Naive thymus-derived CD4-positive, alpha-beta T cell (primary cell): ENCODE measurements at regions not wholly inside any gene's neighbourhood (a gene's known extent, or its start where the extent isn't known, plus 50 kb on each side); places are given as distances from the start of the nearest gene placed in this dataset.

Source experiments
- ATAC-seq: fragments of 150-1000 bp; cut with Tn5 transposase; 2 replicates; pipeline ENCODE4 v1.10.0; 2021; ENCODE audit warnings: mild to moderate bottlenecking, moderate library complexity
- CTCF ChIA-PET: fragments of 350-600 bp; sonication (Branson Sonifier 250); formaldehyde crosslinking; loops from one replicate; lab custom pipeline; 2021; ENCODE audit warnings: antibody characterized with exemption; lab: Charles Lee
- POLR2A ChIA-PET: fragments of 350-600 bp; sonication (Branson Sonifier 250); formaldehyde crosslinking; loops from one replicate; lab custom pipeline; 2021; ENCODE audit warnings: antibody characterized with exemption, inconsistent platforms; lab: Charles Lee
- DNase-seq, 9 donors: peaks; one replicate each; pipeline versions ENCODE4 v3.0.0 to v3.0.0-alpha.2; 2020 to 2022; ENCODE audit warnings: mixed read lengths in 1 of 9
- H3K27ac ChIP-seq: one replicate; pipeline ENCODE4 v1.7.0; 2013; ENCODE audit warnings: mild to moderate bottlenecking, low read depth, low read length, moderate library complexity
- H3K27me3 ChIP-seq, 2 donors: one replicate each; pipeline ENCODE4 v1.7.0; 2013; ENCODE audit warnings: low read length in 2 of 2, mild to moderate bottlenecking in 2 of 2, moderate library complexity in 2 of 2; ENCODE audit not compliant: control insufficient read depth in 2 of 2, insufficient read depth in 2 of 2
- H3K36me3 ChIP-seq, 3 experiments: 1 replicate in 2 of 3; 2 replicates in 1 of 3; pipeline ENCODE4 v1.7.0; 2013; ENCODE audit warnings: low read length in 3 of 3, mild to moderate bottlenecking in 3 of 3, moderate library complexity in 1 of 3; ENCODE audit not compliant: insufficient read depth in 3 of 3, control insufficient read depth in 2 of 3
- H3K4me1 ChIP-seq, 2 donors: one replicate each; pipeline ENCODE4 v1.7.0; 2013; ENCODE audit warnings: low read length in 2 of 2, mild to moderate bottlenecking in 2 of 2, moderate library complexity in 1 of 2; ENCODE audit not compliant: control insufficient read depth in 2 of 2, insufficient read depth in 2 of 2
- H3K4me3 ChIP-seq: 2 replicates; pipeline ENCODE4 v1.7.0; 2013; ENCODE audit warnings: mild to moderate bottlenecking, low read length
- H3K9me3 ChIP-seq, 3 experiments: 1 replicate in 2 of 3; 2 replicates in 1 of 3; pipeline ENCODE4 v1.7.0; 2013; ENCODE audit warnings: low read length in 3 of 3; ENCODE audit not compliant: control insufficient read depth in 2 of 3
- H3K27ac Mint-ChIP-seq, 9 donors: one replicate each; pipeline ENCODE4 v1.8.0; 2020 to 2022; ENCODE audit warnings: mixed read lengths in 9 of 9, mild to moderate bottlenecking in 8 of 9, moderate library complexity in 5 of 9, inconsistent platforms in 2 of 9
- H3K27me3 Mint-ChIP-seq, 5 donors: one replicate each; pipeline ENCODE4 v1.8.0; 2021 to 2022; ENCODE audit warnings: mixed read lengths in 5 of 5, mild to moderate bottlenecking in 1 of 5
- H3K36me3 Mint-ChIP-seq, 5 donors: one replicate each; pipeline ENCODE4 v1.8.0; 2020 to 2022; ENCODE audit warnings: mixed read lengths in 5 of 5, mild to moderate bottlenecking in 3 of 5, inconsistent platforms in 1 of 5
- H3K4me1 Mint-ChIP-seq, 7 donors: one replicate each; pipeline ENCODE4 v1.8.0; 2020 to 2022; ENCODE audit warnings: mixed read lengths in 7 of 7, mild to moderate bottlenecking in 3 of 7, inconsistent platforms in 1 of 7
- H3K4me3 Mint-ChIP-seq, 10 donors: one replicate each; pipeline ENCODE4 v1.8.0; 2020 to 2022; ENCODE audit warnings: mild to moderate bottlenecking in 10 of 10, mixed read lengths in 10 of 10, moderate library complexity in 6 of 10, inconsistent platforms in 2 of 10
- H3K9me3 Mint-ChIP-seq, 11 donors: one replicate each; pipeline ENCODE4 v1.8.0; 2020 to 2022; ENCODE audit warnings: mixed read lengths in 11 of 11, mild to moderate bottlenecking in 4 of 11, inconsistent platforms in 1 of 11, moderate library complexity in 1 of 11
- intact Hi-C, 2 donors: fragments of 100-400 bp; cut with micrococcal nuclease; formaldehyde crosslinking; loops; one replicate each; pipeline ENCODE4 v1.15.1; 2023

- DNase-seq (no peak), ATAC-seq (no peak)
- H3K9me3 ChIP-seq = no peaks in the 10 kb centered on the region
- intact Hi-C loops = no loop called here
- H3K36me3 ChIP-seq = no peaks in the 10 kb centered on the region
- no peak overlapping the region for H3K4me3 ChIP-seq
- no peaks in the 10 kb centered on the region for H3K27me3 ChIP-seq
- ChIA-PET CTCF (no interaction called here), POLR2A (no interaction called here)
- Mint-ChIP-seq H3K9me3 (peaks cover 0 to 13% (median 7%) of the 10 kb centered on the region in 11 donors), H3K27me3 (no peaks in the 10 kb centered on the region), H3K4me3 (no peak overlapping the region), H3K27ac (no peak overlapping the region), H3K4me1 (no peaks in the 10 kb centered on the region), H3K36me3 (no peaks in the 10 kb centered on the region)
- no peaks in the 10 kb centered on the region for H3K4me1 ChIP-seq
- no peak overlapping the region for H3K27ac ChIP-seq
Measured at GRCh38 chr2:228798458-228799207, 472.5 kb downstream of the PID1 start.

GRCh38 chr2:228796386-228796785, 474.7 kb downstream of the PID1 start:
- no peaks in the 10 kb centered on the region for H3K4me1 Mint-ChIP-seq
- CTCF ChIA-PET = no interaction called here
- H3K9me3 Mint-ChIP-seq = peaks cover 2 to 19% (median 9%) of the 10 kb centered on the region in 11 donors

GRCh38 chr2:228793116-228793515, 478.0 kb downstream of the PID1 start:
- no peaks in the 10 kb centered on the region for H3K4me1 Mint-ChIP-seq
- no peaks in the 10 kb centered on the region for H3K9me3 ChIP-seq
- peaks cover 0 to 4% (median 0%) of the 10 kb centered on the region in 5 donors for H3K36me3 Mint-ChIP-seq
- no peak overlapping the region for H3K4me3 Mint-ChIP-seq
- ChIA-PET POLR2A (no interaction called here), CTCF (no interaction called here)
- no peaks in the 10 kb centered on the region for H3K27me3 Mint-ChIP-seq
- H3K9me3 Mint-ChIP-seq = peaks cover 2 to 21% (median 5%) of the 10 kb centered on the region in 11 donors
- DNase-seq = no peak
- H3K27ac ChIP-seq = no peak overlapping the region
- no peak overlapping the region for H3K27ac Mint-ChIP-seq
- intact Hi-C loops = no loop called here
- no peaks in the 10 kb centered on the region for H3K4me1 ChIP-seq
- H3K27me3 ChIP-seq = no peaks in the 10 kb centered on the region
- no peak for ATAC-seq
- no peaks in the 10 kb centered on the region for H3K36me3 ChIP-seq
- no peak overlapping the region for H3K4me3 ChIP-seq

More at GRCh38 chr2:228796386-228796785, 474.7 kb downstream of the PID1 start:
- intact Hi-C loops = no loop called here
- Mint-ChIP-seq H3K4me3 (no peak overlapping the region), H3K36me3 (peaks cover 0 to 4% (median 0%) of the 10 kb centered on the region in 5 donors), H3K27ac (no peak overlapping the region), H3K27me3 (no peaks in the 10 kb centered on the region)
- Histone ChIP-seq H3K4me1 (no peaks in the 10 kb centered on the region), H3K9me3 (no peaks in the 10 kb centered on the region), H3K4me3 (no peak overlapping the region), H3K36me3 (no peaks in the 10 kb centered on the region), H3K27ac (no peak overlapping the region), H3K27me3 (no peaks in the 10 kb centered on the region)
- DNase-seq (no peak), ATAC-seq (no peak)
- POLR2A ChIA-PET = no interaction called here

DNA sequence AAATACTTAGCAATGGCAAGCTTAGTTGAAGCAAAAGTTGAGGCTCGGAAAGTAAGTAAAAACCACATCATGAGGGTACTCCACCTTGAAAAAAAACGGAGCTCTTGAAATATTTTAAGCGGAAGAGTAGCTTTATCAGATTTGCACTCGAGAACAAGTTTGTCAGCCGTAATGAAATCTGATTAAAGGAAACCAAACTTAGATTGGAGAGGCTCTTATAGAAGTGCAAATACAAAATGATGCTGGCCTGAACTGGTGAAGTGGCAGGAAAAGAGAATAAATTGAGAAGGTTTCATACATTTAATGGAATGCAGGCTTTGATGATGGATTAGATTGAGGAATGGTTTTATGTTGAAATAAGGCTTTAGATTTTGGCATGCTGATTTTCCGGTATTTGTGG, 484.2 kb downstream of the PID1 start:
- Histone ChIP-seq H3K27me3 (no peaks in the 10 kb centered on the region), H3K4me3 (no peak overlapping the region), H3K4me1 (no peaks in the 10 kb centered on the region), H3K9me3 (no peaks in the 10 kb centered on the region), H3K27ac (no peak overlapping the region), H3K36me3 (no peaks in the 10 kb centered on the region)
- ChIA-PET CTCF (no interaction called here), POLR2A (no interaction called here)
- no peak overlapping the region for H3K4me3 Mint-ChIP-seq
- no peak for DNase-seq
- intact Hi-C loops = no loop called here
- peaks cover 0 to 24% (median 7%) of the 10 kb centered on the region in 11 donors for H3K9me3 Mint-ChIP-seq
- no peaks in the 10 kb centered on the region for H3K4me1 Mint-ChIP-seq
- H3K36me3 Mint-ChIP-seq = peaks cover 0 to 4% (median 0%) of the 10 kb centered on the region in 5 donors
- ATAC-seq = no peak
- H3K27ac Mint-ChIP-seq = no peak overlapping the region
- no peaks in the 10 kb centered on the region for H3K27me3 Mint-ChIP-seq

GRCh38 chr2:228782281-228782680, 488.8 kb downstream of the PID1 start:
- Mint-ChIP-seq H3K9me3 (peaks cover 0 to 15% (median 7%) of the 10 kb centered on the region in 11 donors), H3K27me3 (no peaks in the 10 kb centered on the region), H3K36me3 (no peaks in the 10 kb centered on the region), H3K27ac (no peak overlapping the region), H3K4me1 (no peaks in the 10 kb centered on the region), H3K4me3 (no peak overlapping the region)
- intact Hi-C loops = no loop called here
- no peak for ATAC-seq
- Histone ChIP-seq H3K27ac (no peak overlapping the region), H3K36me3 (no peaks in the 10 kb centered on the region), H3K9me3 (no peaks in the 10 kb centered on the region), H3K27me3 (no peaks in the 10 kb centered on the region), H3K4me3 (no peak overlapping the region), H3K4me1 (no peaks in the 10 kb centered on the region)
- CTCF ChIA-PET = no interaction called here
- DNase-seq = no peak
- POLR2A ChIA-PET = no interaction called here

GRCh38 chr2:228777855-228778355, 493.2 kb downstream of the PID1 start:
- no peaks in the 10 kb centered on the region for H3K36me3 ChIP-seq
- H3K4me1 Mint-ChIP-seq = no peaks in the 10 kb centered on the region
- no peak overlapping the region for H3K4me3 Mint-ChIP-seq
- H3K9me3 Mint-ChIP-seq = peaks cover 0 to 18% (median 6%) of the 10 kb centered on the region in 11 donors
- intact Hi-C loops = no loop called here
- no peak overlapping the region for H3K4me3 ChIP-seq
- CTCF ChIA-PET = no interaction called here
- H3K27me3 ChIP-seq = no peaks in the 10 kb centered on the region
- no peaks in the 10 kb centered on the region for H3K36me3 Mint-ChIP-seq
- no peak overlapping the region for H3K27ac Mint-ChIP-seq
- H3K9me3 ChIP-seq = no peaks in the 10 kb centered on the region
- H3K4me1 ChIP-seq = no peaks in the 10 kb centered on the region
- H3K27me3 Mint-ChIP-seq = no peaks in the 10 kb centered on the region
- no peak for DNase-seq
- no peak overlapping the region for H3K27ac ChIP-seq
- POLR2A ChIA-PET = no interaction called here
- ATAC-seq = no peak

GRCh38 chr2:228774548-228774947, 496.5 kb downstream of the PID1 start:
- no peaks in the 10 kb centered on the region for H3K27me3 ChIP-seq
- Mint-ChIP-seq H3K4me1 (no peaks in the 10 kb centered on the region), H3K4me3 (no peak overlapping the region), H3K27ac (no peak overlapping the region), H3K27me3 (no peaks in the 10 kb centered on the region), H3K9me3 (peaks cover 0 to 35% (median 6%) of the 10 kb centered on the region in 11 donors), H3K36me3 (no peaks in the 10 kb centered on the region)
- ATAC-seq = no peak
- no peaks in the 10 kb centered on the region for H3K36me3 ChIP-seq
- intact Hi-C loops = no loop called here
- no peak overlapping the region for H3K4me3 ChIP-seq
- CTCF ChIA-PET = no interaction called here
- H3K27ac ChIP-seq = no peak overlapping the region
- DNase-seq = no peak
- POLR2A ChIA-PET = no interaction called here
- no peaks in the 10 kb centered on the region for H3K9me3 ChIP-seq
- H3K4me1 ChIP-seq = no peaks in the 10 kb centered on the region
